Neural cell (in vitro differentiated cells): ENCODE measurements at regions not wholly inside any gene's neighbourhood (a gene's known extent, or its start where the extent isn't known, plus 50 kb on each side); places are given as distances from the start of the nearest gene placed in this dataset.

Experiments
- H2AFZ ChIP-seq: fragments of 200-600, 300-800 bp; sonication (generic), shearing (Covaris generic); 2 replicates; pipeline ENCODE4 v1.6.0; 2014; ENCODE audit warnings: low read depth, mild to moderate bottlenecking, antibody characterized with exemption, low read length, moderate library complexity
- H3F3A ChIP-seq: fragments of 200-600 bp; shearing (Covaris generic); 2 replicates; pipeline ENCODE4 v1.6.1; 2016; ENCODE audit warnings: mild to moderate bottlenecking, moderate library complexity, mixed read lengths, antibody characterized with exemption, low read length; ENCODE audit not compliant: insufficient read depth, poor library complexity, severe bottlenecking
- H3K27ac ChIP-seq: fragments of 200-600, 300-800 bp; sonication (generic), shearing (Covaris generic); 2 replicates; pipeline ENCODE4 v1.5.1; 2014; ENCODE audit warnings: mild to moderate bottlenecking, low read length, moderate library complexity
- H3K27me3 ChIP-seq: fragments of 300-800, 200-600 bp; sonication (generic), shearing (Covaris generic); 2 replicates; pipeline ENCODE4 v1.6.0; 2014; ENCODE audit warnings: mild to moderate bottlenecking, low read depth, low read length, moderate library complexity; ENCODE audit not compliant: insufficient read depth
- H3K36me3 ChIP-seq: fragments of 300-800, 200-600 bp; sonication (generic), shearing (Covaris generic); 2 replicates; pipeline ENCODE4 v1.5.1; 2014; ENCODE audit warnings: mild to moderate bottlenecking, antibody characterized with exemption, low read length, moderate library complexity; ENCODE audit not compliant: insufficient read depth
- H3K4me2 ChIP-seq: fragments of 300-800, 200-600 bp; sonication (generic), shearing (Covaris generic); 2 replicates; pipeline ENCODE4 v1.6.0; 2014; ENCODE audit warnings: mild to moderate bottlenecking, low read length
- H3K4me3 ChIP-seq: fragments of 300-800, 200-600 bp; sonication (generic), shearing (Covaris generic); 2 replicates; pipeline ENCODE4 v1.5.1; 2014; ENCODE audit warnings: mild to moderate bottlenecking, low read length, moderate library complexity
- H3K79me2 ChIP-seq: fragments of 200-600 bp; shearing (Covaris generic); replicated peaks from 2 replicates; pipeline ENCODE4 v1.6.0; 2014; ENCODE audit warnings: mild to moderate bottlenecking, low read length, moderate library complexity; ENCODE audit not compliant: insufficient read depth
- H3K9ac ChIP-seq: fragments of 300-800, 200-600 bp; sonication (generic), shearing (Covaris generic); 2 replicates; pipeline ENCODE4 v1.6.1; 2016; ENCODE audit warnings: mild to moderate bottlenecking, low read length, mixed read lengths
- H3K9me2 ChIP-seq: fragments of 200-600 bp; shearing (Covaris generic); 2 replicates; pipeline ENCODE4 v1.6.1; 2016; ENCODE audit warnings: mild to moderate bottlenecking, low read length, mixed read lengths; ENCODE audit not compliant: insufficient read depth
- H3K9me3 ChIP-seq: fragments of 200-600, 300-800 bp; sonication (generic), shearing (Covaris generic); 2 replicates; pipeline ENCODE4 v1.6.1; 2016; ENCODE audit warnings: mild to moderate bottlenecking, mixed run types, low read length, moderate library complexity, mixed read lengths
- H4K20me1 ChIP-seq: fragments of 200-600 bp; shearing (Covaris generic); 2 replicates; pipeline ENCODE4 v1.6.1; 2016; ENCODE audit warnings: mild to moderate bottlenecking, mixed run types; ENCODE audit not compliant: insufficient read depth
- CTCF ChIP-seq: fragments of 450-650 bp; IDR thresholded peaks from 2 replicates; pipeline ENCODE4 v1.5.1; 2014; ENCODE audit warnings: antibody characterized with exemption, mild to moderate bottlenecking, moderate library complexity; ENCODE audit not compliant: poor library complexity, severe bottlenecking
- EP300 ChIP-seq: fragments of 450-650 bp; conservative IDR thresholded peaks from 2 replicates; pipeline ENCODE4 v1.6.1; 2014; ENCODE audit warnings: antibody characterized with exemption, mild to moderate bottlenecking, moderate library complexity; ENCODE audit not compliant: poor library complexity, severe bottlenecking
- EZH2 ChIP-seq: fragments of 200-600, 300-800 bp; shearing (Covaris generic), sonication (generic); IDR thresholded peaks from 2 replicates; pipeline ENCODE4 v1.6.1; 2014; ENCODE audit warnings: antibody characterized with exemption, low read length, borderline replicate concordance, mild to moderate bottlenecking; ENCODE audit not compliant: insufficient read depth, poor library complexity, severe bottlenecking
- MXI1 ChIP-seq: fragments of 450-650 bp; conservative IDR thresholded peaks from 2 replicates; pipeline ENCODE4 v1.6.1; 2014; ENCODE audit warnings: antibody characterized with exemption, mild to moderate bottlenecking; ENCODE audit not compliant: poor library complexity, severe bottlenecking
- POLR2AphosphoS5 ChIP-seq: IDR thresholded peaks from 2 replicates; pipeline ENCODE4 v1.6.1; 2012
- RAD21 ChIP-seq: fragments of 450-650 bp; conservative IDR thresholded peaks from 2 replicates; pipeline ENCODE4 v1.6.1; 2014; ENCODE audit warnings: antibody characterized with exemption, mild to moderate bottlenecking, moderate library complexity
- REST ChIP-seq: IDR thresholded peaks from 2 replicates; pipeline ENCODE4 v1.6.1; 2012; ENCODE audit warnings: borderline replicate concordance
- SMC3 ChIP-seq: fragments of 450-650 bp; conservative IDR thresholded peaks from 2 replicates; pipeline ENCODE4 v1.6.1; 2014; ENCODE audit warnings: antibody characterized with exemption, mild to moderate bottlenecking, moderate library complexity; ENCODE audit not compliant: poor library complexity
- TAF1 ChIP-seq: IDR thresholded peaks from 2 replicates; pipeline ENCODE4 v1.6.1; 2012; ENCODE audit warnings: low read depth

GRCh38 chr18:71798986-71799673, 745.0 kb downstream of the CBLN2 start:
- H4K20me1 ChIP-seq: no peaks in the 10 kb centered on the region
- H3K27ac ChIP-seq: no peak overlapping the region
- H3F3A ChIP-seq: no peaks in the 10 kb centered on the region
- no peaks in the 10 kb centered on the region for H3K79me2 ChIP-seq
- H3K9me3 ChIP-seq: no peaks in the 10 kb centered on the region
- H3K36me3 ChIP-seq: no peaks in the 10 kb centered on the region
- no peak overlapping the region for H3K4me2 ChIP-seq
- no peak overlapping the region for H3K9ac ChIP-seq
- no peaks in the 10 kb centered on the region for H3K27me3 ChIP-seq
- TF ChIP-seq MXI1 (no peak), REST (no peak), SMC3 (no peak), CTCF (no peak), POLR2AphosphoS5 (no peak), EZH2 (no peak), RAD21 (no peak), EP300 (no peak)
- no peaks in the 10 kb centered on the region for H3K9me2 ChIP-seq
- H3K4me3 ChIP-seq: no peak overlapping the region
- H2AFZ ChIP-seq: no peak overlapping the region

GRCh38 chr18:71797554-71797953, 746.6 kb downstream of the CBLN2 start:
- Histone ChIP-seq H3K4me2 (no peak overlapping the region), H3K79me2 (no peaks in the 10 kb centered on the region), H3K27me3 (no peaks in the 10 kb centered on the region), H3K9me2 (no peaks in the 10 kb centered on the region), H3K36me3 (no peaks in the 10 kb centered on the region), H3K27ac (no peak overlapping the region), H3K9me3 (no peaks in the 10 kb centered on the region), H3K4me3 (no peak overlapping the region), H4K20me1 (no peaks in the 10 kb centered on the region), H2AFZ (no peak overlapping the region), H3K9ac (no peak overlapping the region), H3F3A (no peaks in the 10 kb centered on the region)
- no peak for TF ChIP-seq EZH2
- no peak for TF ChIP-seq MXI1
- no peak for TF ChIP-seq POLR2AphosphoS5
- no peak for TF ChIP-seq EP300
- no peak for TF ChIP-seq CTCF
- no peak for TF ChIP-seq TAF1
- no peak for TF ChIP-seq RAD21
- TF ChIP-seq REST: no peak
- no peak for TF ChIP-seq SMC3
